Gastroesophageal sphincter (tissue), 3 donors: ENCODE measurements at regions not wholly inside any gene's neighbourhood (a gene's known extent, or its start where the extent isn't known, plus 50 kb on each side); places are given as distances from the start of the nearest gene placed in this dataset.

ENCODE experiments used
- CTCF ChIP-seq, 4 experiments: fragments of 200-600 bp in 2 of 4; fragments of 450-650 bp in 2 of 4; sonication (generic) in 1 of 4; IDR thresholded peaks; one replicate each; pipeline ENCODE4 v1.5.1; 2017 to 2019; ENCODE audit warnings: antibody characterized with exemption in 4 of 4, mild to moderate bottlenecking in 2 of 4, moderate library complexity in 2 of 4
- POLR2A ChIP-seq, 2 donors: fragments of 450-650 bp; IDR thresholded peaks; one replicate each; pipeline ENCODE4 v1.6.1; 2017; ENCODE audit warnings: antibody characterized with exemption in 2 of 2, mild to moderate bottlenecking in 2 of 2, moderate library complexity in 1 of 2
- POLR2AphosphoS5 ChIP-seq: sonication (generic); formaldehyde crosslinking; IDR thresholded peaks from one replicate; pipeline ENCODE4 v1.6.1; 2017; ENCODE audit warnings: antibody characterized with exemption

GRCh38 chr3:102614021-102614569 lies 179.3 kb downstream of the ZPLD1 start:
- TF ChIP-seq CTCF (IDR thresholded peaks at IDR 0.05) (no peak), POLR2AphosphoS5 (no peak), POLR2A (IDR thresholded peaks at IDR 0.05) (no peak)
